ENCODE measurements at regions not wholly inside any gene's neighbourhood (a gene's known extent, or its start where the extent isn't known, plus 50 kb on each side); places are given as distances from the start of the nearest gene placed in this dataset.
"Not testable (repeated sequence)": the region's sequence is repeated elsewhere in the genome, so short reads cannot be mapped to it uniquely, and the experiment has no call there.

- Histone ChIP-seq H3K9me3 (ENCODE audit: insufficient read depth, low read length) (no peaks in the 10 kb centered on the region), H3K4me2 (ENCODE audit: low read length) (no peak overlapping the region), H3K79me2 (ENCODE audit: low read length) (no peaks in the 10 kb centered on the region), H3K27me3 (ENCODE audit: low read depth, low read length) (peaks cover 12% of the 10 kb centered on the region; the same call in 1 of the 2 replicates), H3K27ac (ENCODE audit: low read length) (no peak overlapping the region), H3K4me1 (ENCODE audit: low read length) (no peaks in the 10 kb centered on the region), H3K4me3 (ENCODE audit: low read length) (no peak overlapping the region), H3K36me3 (replicated peaks; ENCODE audit: low read depth, low read length) (no peaks in the 10 kb centered on the region), H4K20me1 (ENCODE audit: insufficient read depth, low read length) (no peaks in the 10 kb centered on the region), H3K9ac (ENCODE audit: low read length) (no peak overlapping the region), H2AFZ (ENCODE audit: low read depth, low read length) (no peak overlapping the region)
- no peak for TF ChIP-seq CTCF (IDR thresholded peaks at IDR 0.05; ENCODE audit: low read depth, low read length)
- TF ChIP-seq EZH2phosphoT487 (IDR thresholded peaks at IDR 0.05; ENCODE audit: low read depth): no peak
Measured at GRCh38 chr20:40900666-40901215, 127.9 kb upstream of the TOP1 start.

GRCh38 chr20:40902661-40903060, 126.0 kb upstream of the TOP1 start:
- TF ChIP-seq EZH2phosphoT487 (IDR thresholded peaks at IDR 0.05; ENCODE audit: low read depth) (no peak), CTCF (IDR thresholded peaks at IDR 0.05; ENCODE audit: low read depth, low read length) (no peak)
- no peak overlapping the region for H2AFZ ChIP-seq (ENCODE audit: low read depth, low read length)
- H3K9me3 ChIP-seq (ENCODE audit: insufficient read depth, low read length): no peaks in the 10 kb centered on the region
- H3K9ac ChIP-seq (ENCODE audit: low read length): no peak overlapping the region
- H3K27me3 ChIP-seq (ENCODE audit: low read depth, low read length): peaks cover 12% of the 10 kb centered on the region; the same call in 1 of the 2 replicates
- no peak overlapping the region for H3K4me2 ChIP-seq (ENCODE audit: low read length)
- no peaks in the 10 kb centered on the region for H3K4me1 ChIP-seq (ENCODE audit: low read length)
- no peaks in the 10 kb centered on the region for H3K79me2 ChIP-seq (ENCODE audit: low read length)
- H3K36me3 ChIP-seq (replicated peaks; ENCODE audit: low read depth, low read length): no peaks in the 10 kb centered on the region
- H3K27ac ChIP-seq (ENCODE audit: low read length): no peak overlapping the region
- no peaks in the 10 kb centered on the region for H4K20me1 ChIP-seq (ENCODE audit: insufficient read depth, low read length)
- no peak overlapping the region for H3K4me3 ChIP-seq (ENCODE audit: low read length)

- H3K36me3 ChIP-seq (replicated peaks; ENCODE audit: low read depth, low read length): no peaks in the 10 kb centered on the region
- no peak overlapping the region for H3K9ac ChIP-seq (ENCODE audit: low read length)
- H2AFZ ChIP-seq (ENCODE audit: low read depth, low read length): no peak overlapping the region
- no peak overlapping the region for H3K4me3 ChIP-seq (ENCODE audit: low read length)
- H3K27me3 ChIP-seq (ENCODE audit: low read depth, low read length): no peaks in the 10 kb centered on the region; the same call in 1 of the 2 replicates
- TF ChIP-seq EZH2phosphoT487 (IDR thresholded peaks at IDR 0.05; ENCODE audit: low read depth): no peak
- no peak overlapping the region for H3K4me2 ChIP-seq (ENCODE audit: low read length)
- H4K20me1 ChIP-seq (ENCODE audit: insufficient read depth, low read length): no peaks in the 10 kb centered on the region
- H3K27ac ChIP-seq (ENCODE audit: low read length): no peak overlapping the region
- no peaks in the 10 kb centered on the region for H3K4me1 ChIP-seq (ENCODE audit: low read length)
- no peaks in the 10 kb centered on the region for H3K79me2 ChIP-seq (ENCODE audit: low read length)
- H3K9me3 ChIP-seq (ENCODE audit: insufficient read depth, low read length): no peaks in the 10 kb centered on the region
Measured at GRCh38 chr20:40908309-40908708, 120.3 kb upstream of the TOP1 start.

GRCh38 chr20:40909489-40909888, 119.1 kb upstream of the TOP1 start:
- not testable (repeated sequence) for H3K4me3 ChIP-seq (ENCODE audit: low read length); H3K27ac ChIP-seq (ENCODE audit: low read length); H4K20me1 ChIP-seq (ENCODE audit: insufficient read depth, low read length); H2AFZ ChIP-seq (ENCODE audit: low read depth, low read length); H3K9ac ChIP-seq (ENCODE audit: low read length); H3K36me3 ChIP-seq (replicated peaks; ENCODE audit: low read depth, low read length); H3K79me2 ChIP-seq (ENCODE audit: low read length); H3K9me3 ChIP-seq (ENCODE audit: insufficient read depth, low read length); H3K4me1 ChIP-seq (ENCODE audit: low read length); H3K27me3 ChIP-seq (ENCODE audit: low read depth, low read length); H3K4me2 ChIP-seq (ENCODE audit: low read length)

- H3K27me3 ChIP-seq (ENCODE audit: low read depth, low read length); H3K4me1 ChIP-seq (ENCODE audit: low read length); H3K9me3 ChIP-seq (ENCODE audit: insufficient read depth, low read length); H4K20me1 ChIP-seq (ENCODE audit: insufficient read depth, low read length); H3K27ac ChIP-seq (ENCODE audit: low read length); H3K4me3 ChIP-seq (ENCODE audit: low read length); H2AFZ ChIP-seq (ENCODE audit: low read depth, low read length); H3K4me2 ChIP-seq (ENCODE audit: low read length); H3K9ac ChIP-seq (ENCODE audit: low read length); H3K36me3 ChIP-seq (replicated peaks; ENCODE audit: low read depth, low read length); H3K79me2 ChIP-seq (ENCODE audit: low read length): not testable (repeated sequence)
Measured at GRCh38 chr20:40910436-40910835, 118.2 kb upstream of the TOP1 start.

GRCh38 chr20:40911152-40911551, 117.5 kb upstream of the TOP1 start:
- not testable (repeated sequence) for H3K4me1 ChIP-seq (ENCODE audit: low read length); H3K36me3 ChIP-seq (replicated peaks; ENCODE audit: low read depth, low read length); H3K27me3 ChIP-seq (ENCODE audit: low read depth, low read length); H3K9me3 ChIP-seq (ENCODE audit: insufficient read depth, low read length); H4K20me1 ChIP-seq (ENCODE audit: insufficient read depth, low read length); H3K27ac ChIP-seq (ENCODE audit: low read length); H3K4me3 ChIP-seq (ENCODE audit: low read length); H2AFZ ChIP-seq (ENCODE audit: low read depth, low read length); H3K79me2 ChIP-seq (ENCODE audit: low read length); H3K4me2 ChIP-seq (ENCODE audit: low read length); H3K9ac ChIP-seq (ENCODE audit: low read length)

Data from OCI-LY3 (cell line).